Effector memory CD8-positive, alpha-beta T cell (primary cell): ENCODE measurements at regions not wholly inside any gene's neighbourhood (a gene's known extent, or its start where the extent isn't known, plus 50 kb on each side); places are given as distances from the start of the nearest gene placed in this dataset.

Experiments used
- ATAC-seq: fragments of 150-1000 bp; cut with Tn5 transposase; replicated peaks from 2 replicates; pipeline ENCODE4 v1.10.0; 2021; ENCODE audit warnings: mild to moderate bottlenecking, moderate library complexity
- DNase-seq, 3 experiments: peaks; one replicate each; pipeline ENCODE4 v3.0.0; 2021
- H3K27ac Mint-ChIP-seq, 2 donors: one replicate each; pipeline ENCODE4 v1.8.0; 2022; ENCODE audit warnings: mild to moderate bottlenecking in 2 of 2, mixed read lengths in 2 of 2, moderate library complexity in 2 of 2
- H3K27me3 Mint-ChIP-seq, 2 donors: one replicate each; pipeline ENCODE4 v1.8.0; 2022; ENCODE audit warnings: mixed read lengths in 2 of 2
- H3K36me3 Mint-ChIP-seq: one replicate; pipeline ENCODE4 v1.8.0; 2022; ENCODE audit warnings: mild to moderate bottlenecking, moderate library complexity, mixed read lengths; ENCODE audit not compliant: insufficient read depth
- H3K4me1 Mint-ChIP-seq, 2 donors: one replicate each; pipeline ENCODE4 v1.8.0; 2022; ENCODE audit warnings: low read depth in 2 of 2, mixed read lengths in 2 of 2
- H3K4me3 Mint-ChIP-seq, 2 donors: one replicate each; pipeline ENCODE4 v1.8.0; 2022; ENCODE audit warnings: mild to moderate bottlenecking in 2 of 2, mixed read lengths in 2 of 2, moderate library complexity in 2 of 2
- H3K9me3 Mint-ChIP-seq, 2 donors: one replicate each; pipeline ENCODE4 v1.8.0; 2022; ENCODE audit warnings: mixed read lengths in 2 of 2

GRCh38 chr19:31092274-31092673, 257.0 kb downstream of the TSHZ3 start:
- DNase-seq (no peak), ATAC-seq (no peak)
- H3K27ac Mint-ChIP-seq, result no peak overlapping the region
- H3K9me3 Mint-ChIP-seq, result no peaks in the 10 kb centered on the region
- H3K36me3 Mint-ChIP-seq, result no peaks in the 10 kb centered on the region
- H3K27me3 Mint-ChIP-seq, result peaks cover 22 to 25% of the 10 kb centered on the region in 2 donors
- no peak overlapping the region for H3K4me3 Mint-ChIP-seq
- H3K4me1 Mint-ChIP-seq, result peaks cover 0 to 1% of the 10 kb centered on the region in 2 donors

GRCh38 chr19:31089681-31090080, 259.6 kb downstream of the TSHZ3 start:
- Mint-ChIP-seq H3K36me3 (no peaks in the 10 kb centered on the region), H3K4me1 (peaks cover 0 to 1% of the 10 kb centered on the region in 2 donors), H3K9me3 (no peaks in the 10 kb centered on the region), H3K27ac (no peak overlapping the region), H3K4me3 (no peak overlapping the region), H3K27me3 (peaks cover 30 to 31% of the 10 kb centered on the region in 2 donors)
- ATAC-seq (no peak), DNase-seq (no peak)

DNA sequence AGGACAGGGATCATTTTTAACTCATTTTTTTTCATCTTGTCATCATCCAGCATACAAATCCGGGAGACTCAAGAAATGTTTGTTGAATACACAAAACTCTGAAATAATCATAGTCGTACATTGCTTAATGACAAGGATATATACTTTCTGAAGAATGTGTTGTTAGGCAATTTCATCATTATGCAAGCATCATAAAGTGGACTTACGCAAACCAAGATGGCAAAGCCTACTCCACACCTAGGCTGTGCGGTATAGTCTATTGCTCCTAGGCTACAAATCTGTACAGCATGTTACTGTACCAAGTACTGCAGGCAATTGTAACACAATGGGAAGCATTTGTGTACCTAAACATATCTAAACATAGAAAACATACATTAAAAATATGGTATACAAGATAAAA, 264.1 kb downstream of the TSHZ3 start:
- no peak overlapping the region for H3K27ac Mint-ChIP-seq

DNA sequence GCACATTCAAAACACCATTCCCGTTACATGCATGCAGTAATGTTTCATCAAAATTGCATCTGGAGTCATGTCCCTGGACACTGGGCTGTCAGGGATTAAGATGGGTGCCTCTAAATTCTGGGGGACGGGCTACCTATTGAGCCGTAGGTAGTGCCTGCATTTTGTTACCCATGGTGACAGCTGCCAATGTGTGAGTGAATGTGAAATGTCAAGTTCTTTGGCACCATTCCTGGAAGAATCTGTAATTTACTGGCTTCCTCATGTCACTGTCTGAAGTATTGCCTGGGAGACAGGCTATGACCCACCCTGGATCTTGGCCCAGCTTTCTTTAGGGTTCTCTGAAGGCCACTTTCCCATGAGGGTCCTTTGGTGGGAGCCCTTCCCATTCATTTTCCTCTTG, 266.1 kb downstream of the TSHZ3 start:
- Mint-ChIP-seq H3K9me3 (no peaks in the 10 kb centered on the region), H3K4me1 (no peaks in the 10 kb centered on the region)

More for the DNA sequence above, 264.1 kb downstream of the TSHZ3 start:
- Mint-ChIP-seq H3K27me3 (peaks cover 16 to 45% of the 10 kb centered on the region in 2 donors), H3K9me3 (no peaks in the 10 kb centered on the region), H3K36me3 (no peaks in the 10 kb centered on the region), H3K4me1 (no peaks in the 10 kb centered on the region), H3K4me3 (no peak overlapping the region)
- DNase-seq, result no peak
- no peak for ATAC-seq

DNA sequence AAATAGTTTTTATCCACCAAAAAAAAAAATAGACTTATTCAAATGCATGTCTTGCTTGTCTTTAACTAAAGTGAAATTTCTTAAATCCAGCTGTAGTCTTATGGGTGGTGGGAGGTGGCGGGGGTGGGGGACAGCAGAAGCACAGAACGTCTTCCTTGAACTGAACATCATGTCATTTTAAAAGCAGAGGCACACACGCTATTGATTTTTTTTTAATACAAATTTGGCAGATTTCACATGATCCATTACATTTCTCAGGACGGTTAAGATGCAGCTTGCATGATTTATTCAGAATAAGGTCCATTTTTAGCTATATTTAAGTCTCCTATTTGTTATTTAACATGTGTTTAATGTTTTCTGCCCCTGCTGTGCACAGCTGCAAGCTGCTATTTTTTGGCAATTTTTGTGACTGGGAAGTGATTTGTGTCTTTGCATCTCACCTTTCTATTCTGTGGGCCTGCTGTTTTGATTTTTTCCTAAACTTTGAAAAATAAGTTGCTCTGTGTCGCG, 274.0 kb downstream of the TSHZ3 start:
- H3K9me3 Mint-ChIP-seq, result no peaks in the 10 kb centered on the region
- no peaks in the 10 kb centered on the region for H3K4me1 Mint-ChIP-seq
- no peaks in the 10 kb centered on the region for H3K36me3 Mint-ChIP-seq
- ATAC-seq (no peak), DNase-seq (no peak)
- peaks cover 58 to 79% of the 10 kb centered on the region in 2 donors for H3K27me3 Mint-ChIP-seq
- no peak overlapping the region for H3K27ac Mint-ChIP-seq
- no peak overlapping the region for H3K4me3 Mint-ChIP-seq

More for the DNA sequence above, 266.1 kb downstream of the TSHZ3 start:
- peaks cover 23 to 53% of the 10 kb centered on the region in 2 donors for H3K27me3 Mint-ChIP-seq
- ATAC-seq (no peak), DNase-seq (no peak)
- no peaks in the 10 kb centered on the region for H3K36me3 Mint-ChIP-seq
- H3K4me3 Mint-ChIP-seq, result no peak overlapping the region
- no peak overlapping the region for H3K27ac Mint-ChIP-seq

GRCh38 chr19:31074199-31075125, 274.8 kb downstream of the TSHZ3 start:
- Mint-ChIP-seq H3K9me3 (no peaks in the 10 kb centered on the region), H3K4me1 (no peaks in the 10 kb centered on the region), H3K36me3 (no peaks in the 10 kb centered on the region), H3K4me3 (no peak overlapping the region), H3K27me3 (peaks cover 59 to 79% of the 10 kb centered on the region in 2 donors), H3K27ac (no peak overlapping the region)
- DNase-seq, result no peak
- ATAC-seq, result no peak

DNA sequence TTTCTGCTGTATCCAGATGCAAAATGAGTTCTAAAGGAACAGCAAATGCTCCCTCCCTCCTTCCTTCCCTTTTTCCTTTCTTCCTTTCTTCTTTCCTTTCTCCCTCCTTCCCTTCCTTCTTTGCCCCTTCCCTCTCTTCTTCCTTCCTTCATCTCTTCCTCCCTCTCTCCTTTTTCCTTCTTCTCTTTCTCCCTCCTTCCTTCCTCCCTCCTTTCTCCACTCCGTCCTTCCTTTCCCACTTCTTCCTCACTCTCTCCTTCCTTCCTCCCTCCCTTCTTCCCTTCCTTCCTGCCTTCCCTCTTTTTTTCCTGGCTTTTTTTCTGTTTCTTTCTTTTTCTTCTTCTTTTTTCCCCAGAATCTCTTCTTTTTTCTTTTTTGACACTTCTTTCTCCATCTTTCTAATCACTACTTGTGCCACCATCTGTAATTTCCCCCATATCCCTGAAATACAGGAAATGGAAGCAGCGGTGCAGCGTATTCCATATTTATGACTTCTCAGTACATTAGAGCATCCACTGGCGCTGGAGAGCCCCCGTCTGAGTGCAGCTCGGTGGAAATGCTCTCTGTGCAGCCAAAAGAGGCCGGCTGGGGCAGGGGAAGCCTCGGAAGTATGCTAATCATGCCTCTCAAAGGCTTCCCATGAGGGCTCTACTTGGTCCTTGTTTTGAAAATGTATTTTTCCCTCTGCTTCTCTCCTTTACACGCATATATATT, 275.6 kb downstream of the TSHZ3 start:
- H3K4me3 Mint-ChIP-seq, result no peak overlapping the region
- DNase-seq (no peak), ATAC-seq (no peak)
- no peaks in the 10 kb centered on the region for H3K9me3 Mint-ChIP-seq
- no peaks in the 10 kb centered on the region for H3K36me3 Mint-ChIP-seq
- peaks cover 60 to 81% of the 10 kb centered on the region in 2 donors for H3K27me3 Mint-ChIP-seq
- no peaks in the 10 kb centered on the region for H3K4me1 Mint-ChIP-seq
- no peak overlapping the region for H3K27ac Mint-ChIP-seq

GRCh38 chr19:31072451-31072850, 276.8 kb downstream of the TSHZ3 start:
- Mint-ChIP-seq H3K36me3 (no peaks in the 10 kb centered on the region), H3K27ac (no peak overlapping the region), H3K4me3 (no peak overlapping the region), H3K27me3 (peaks cover 71 to 84% of the 10 kb centered on the region in 2 donors), H3K9me3 (no peaks in the 10 kb centered on the region), H3K4me1 (no peaks in the 10 kb centered on the region)
- DNase-seq (no peak), ATAC-seq (no peak)

DNA sequence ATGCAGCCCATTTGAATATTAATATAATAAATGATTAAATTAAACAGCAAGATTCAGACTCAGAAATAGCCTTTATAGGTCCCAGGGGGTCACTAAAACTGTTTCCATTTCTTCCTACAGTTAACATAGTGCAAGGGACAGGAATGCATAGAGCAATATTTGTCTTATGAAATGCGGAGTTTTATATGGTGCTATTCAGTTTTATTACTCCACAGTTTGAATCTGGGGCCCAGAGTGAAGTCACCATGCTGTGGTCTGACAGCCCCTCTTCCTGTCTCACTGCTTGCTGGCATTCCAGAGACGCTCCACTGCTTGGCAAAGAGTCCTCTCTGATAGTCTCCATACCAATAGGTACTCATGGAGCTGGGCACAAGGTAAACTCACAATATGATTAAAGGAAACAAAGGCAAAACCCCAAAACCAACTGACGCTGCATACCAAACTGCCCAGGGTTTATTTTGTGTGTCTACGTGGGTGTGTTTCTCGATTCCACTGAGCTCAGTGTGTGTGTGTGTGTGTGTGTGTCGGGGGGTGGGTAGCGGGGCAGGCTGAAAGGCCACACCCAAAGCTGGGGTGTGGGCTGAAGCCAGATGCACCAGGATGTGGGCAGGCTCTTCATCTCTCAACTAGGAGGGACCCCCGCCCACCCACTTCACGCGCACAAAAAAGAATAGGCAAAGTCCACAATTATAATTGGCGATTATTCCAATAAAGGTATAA, 277.9 kb downstream of the TSHZ3 start:
- ATAC-seq (no peak), DNase-seq (no peak)
- no peak overlapping the region for H3K4me3 Mint-ChIP-seq
- peaks cover 69 to 84% of the 10 kb centered on the region in 2 donors for H3K27me3 Mint-ChIP-seq
- H3K36me3 Mint-ChIP-seq, result no peaks in the 10 kb centered on the region
- no peak overlapping the region for H3K27ac Mint-ChIP-seq
- H3K4me1 Mint-ChIP-seq, result no peaks in the 10 kb centered on the region
- no peaks in the 10 kb centered on the region for H3K9me3 Mint-ChIP-seq

GRCh38 chr19:31070146-31071065, 278.8 kb downstream of the TSHZ3 start:
- Mint-ChIP-seq H3K27ac (no peak overlapping the region), H3K27me3 (peaks cover 62 to 76% of the 10 kb centered on the region in 2 donors), H3K4me1 (no peaks in the 10 kb centered on the region), H3K9me3 (no peaks in the 10 kb centered on the region), H3K36me3 (no peaks in the 10 kb centered on the region), H3K4me3 (no peak overlapping the region)
- no peak for DNase-seq
- no peak for ATAC-seq

GRCh38 chr19:31068268-31068667, 281.0 kb downstream of the TSHZ3 start:
- Mint-ChIP-seq H3K4me1 (no peaks in the 10 kb centered on the region), H3K36me3 (no peaks in the 10 kb centered on the region), H3K27me3 (peaks cover 54 to 67% of the 10 kb centered on the region in 2 donors), H3K27ac (no peak overlapping the region), H3K9me3 (no peaks in the 10 kb centered on the region), H3K4me3 (no peak overlapping the region)
- DNase-seq (no peak), ATAC-seq (no peak)

- H3K36me3 Mint-ChIP-seq, result no peaks in the 10 kb centered on the region
- ATAC-seq (no peak), DNase-seq (no peak)
- no peaks in the 10 kb centered on the region for H3K9me3 Mint-ChIP-seq
- no peak overlapping the region for H3K27ac Mint-ChIP-seq
- H3K4me1 Mint-ChIP-seq, result no peaks in the 10 kb centered on the region
- peaks cover 49 to 74% of the 10 kb centered on the region in 2 donors for H3K27me3 Mint-ChIP-seq
- no peak overlapping the region for H3K4me3 Mint-ChIP-seq
Measured at GRCh38 chr19:31066385-31066784, 282.9 kb downstream of the TSHZ3 start.
